ENCODE measurements at regions not wholly inside any gene's neighbourhood (a gene's known extent, or its start where the extent isn't known, plus 50 kb on each side); places are given as distances from the start of the nearest gene placed in this dataset.

DNA sequence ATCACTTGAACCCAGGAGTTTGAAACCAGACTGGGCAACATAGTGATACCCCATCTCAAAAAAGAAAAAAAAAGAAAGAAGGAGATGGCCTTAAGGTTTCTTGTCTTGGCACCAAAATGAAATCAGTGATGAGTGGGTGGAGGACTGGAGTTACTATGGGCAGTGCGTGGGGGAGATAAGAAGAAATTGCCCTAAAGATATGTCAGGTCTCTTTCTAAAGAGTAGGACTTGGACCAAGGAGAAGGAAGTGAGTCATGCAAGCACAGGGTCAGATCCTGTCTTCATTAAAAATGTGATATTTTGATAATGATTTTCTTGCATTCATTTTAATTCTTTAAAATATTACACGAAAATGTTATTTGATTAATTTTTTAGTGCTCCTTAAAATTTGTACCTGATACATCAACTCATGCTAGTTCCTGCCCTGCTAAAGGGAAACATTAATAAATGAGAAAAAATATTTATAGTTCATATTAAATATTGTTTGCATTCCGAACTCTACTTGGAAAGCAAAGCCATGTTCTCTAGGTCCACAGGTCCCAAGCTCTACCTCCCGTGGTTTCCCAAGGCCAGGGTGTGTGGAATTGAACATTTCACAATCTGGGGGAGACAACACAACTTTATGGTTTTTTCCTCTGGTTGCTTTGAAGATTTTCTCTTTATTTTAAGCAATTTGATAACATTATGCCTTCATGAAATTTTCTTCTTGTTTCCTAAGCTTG lies 62.6 kb upstream of the CTLA4 start:
- H3K27me3 ChIP-seq (ENCODE audit: insufficient read depth, low read length): no peaks in the 10 kb centered on the region
- H4K20me1 ChIP-seq (ENCODE audit: insufficient read depth, low read length): no peaks in the 10 kb centered on the region
- TF ChIP-seq, protein P1, sequence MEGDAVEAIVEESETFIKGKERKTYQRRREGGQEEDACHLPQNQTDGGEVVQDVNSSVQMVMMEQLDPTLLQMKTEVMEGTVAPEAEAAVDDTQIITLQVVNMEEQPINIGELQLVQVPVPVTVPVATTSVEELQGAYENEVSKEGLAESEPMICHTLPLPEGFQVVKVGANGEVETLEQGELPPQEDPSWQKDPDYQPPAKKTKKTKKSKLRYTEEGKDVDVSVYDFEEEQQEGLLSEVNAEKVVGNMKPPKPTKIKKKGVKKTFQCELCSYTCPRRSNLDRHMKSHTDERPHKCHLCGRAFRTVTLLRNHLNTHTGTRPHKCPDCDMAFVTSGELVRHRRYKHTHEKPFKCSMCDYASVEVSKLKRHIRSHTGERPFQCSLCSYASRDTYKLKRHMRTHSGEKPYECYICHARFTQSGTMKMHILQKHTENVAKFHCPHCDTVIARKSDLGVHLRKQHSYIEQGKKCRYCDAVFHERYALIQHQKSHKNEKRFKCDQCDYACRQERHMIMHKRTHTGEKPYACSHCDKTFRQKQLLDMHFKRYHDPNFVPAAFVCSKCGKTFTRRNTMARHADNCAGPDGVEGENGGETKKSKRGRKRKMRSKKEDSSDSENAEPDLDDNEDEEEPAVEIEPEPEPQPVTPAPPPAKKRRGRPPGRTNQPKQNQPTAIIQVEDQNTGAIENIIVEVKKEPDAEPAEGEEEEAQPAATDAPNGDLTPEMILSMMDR (IDR thresholded peaks at IDR 0.05; ENCODE audit: insufficient read depth, low read depth, low read length): no peak
- TF ChIP-seq EZH2 (IDR thresholded peaks at IDR 0.05; ENCODE audit: insufficient read depth, low read length): no peak
- no peaks in the 10 kb centered on the region for H3K36me3 ChIP-seq (ENCODE audit: insufficient read depth, low read length)
- Mint-ChIP-seq H3K4me1 (ENCODE audit: low read depth, unreplicated experiment) (peaks cover 62% of the 10 kb centered on the region), H3K36me3 (ENCODE audit: low read depth, unreplicated experiment) (peaks cover under 1% of the 10 kb centered on the region), H3K9me3 (ENCODE audit: unreplicated experiment) (peaks cover 6% of the 10 kb centered on the region), H3K27me3 (ENCODE audit: low read depth, unreplicated experiment) (no peaks in the 10 kb centered on the region), H3K27ac (ENCODE audit: unreplicated experiment) (peak overlapping the region; percentile 99), H3K4me3 (ENCODE audit: unreplicated experiment) (peak overlapping the region; percentile 24)
- H2AFZ ChIP-seq (ENCODE audit: low read depth, low read length): no peak overlapping the region
- H3K9ac ChIP-seq (ENCODE audit: low read length): peak overlapping the region; percentile 83
- H3K4me3 ChIP-seq (ENCODE audit: insufficient read depth, low read depth, low read length): peak overlapping the region; percentile 13
- FAIRE-seq (no peak), DNase-seq (ENCODE audit: low read depth) (peak; percentile 79)
- peak overlapping the region; percentile 98 for H3K27ac ChIP-seq (ENCODE audit: low read depth, low read length)
- peaks cover 61% of the 10 kb centered on the region for H3K4me1 ChIP-seq (ENCODE audit: insufficient read depth, low read length)
- peak overlapping the region; percentile 60 for H3K4me2 ChIP-seq (ENCODE audit: low read length)
- no peaks in the 10 kb centered on the region for H3K79me2 ChIP-seq (ENCODE audit: insufficient read depth, low read length)
- H3K9me3 ChIP-seq (ENCODE audit: insufficient read depth, low read depth, low read length): no peaks in the 10 kb centered on the region

DNA sequence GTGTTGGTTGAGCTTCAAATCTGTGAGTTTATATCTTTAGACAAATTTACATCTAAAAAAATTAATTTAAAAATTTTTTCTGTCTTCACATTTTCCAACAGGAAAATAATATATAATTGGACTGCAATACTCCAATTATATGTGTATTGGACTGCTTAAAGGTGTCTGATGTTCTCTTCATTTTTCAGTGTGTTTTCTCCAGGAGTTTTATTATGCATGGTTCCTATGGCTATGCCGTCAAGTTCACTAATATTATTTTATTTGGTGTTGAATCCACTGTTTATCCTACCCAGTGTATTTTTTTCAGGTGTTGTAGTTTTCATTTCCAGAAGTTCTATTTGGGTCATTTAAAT lies 62.1 kb upstream of the CTLA4 start:
- H3K4me3 Mint-ChIP-seq (ENCODE audit: unreplicated experiment): no peak overlapping the region
- no peak for TF ChIP-seq EZH2 (IDR thresholded peaks at IDR 0.05; ENCODE audit: insufficient read depth, low read length)
- TF ChIP-seq, protein P1 (IDR thresholded peaks at IDR 0.05; ENCODE audit: insufficient read depth, low read depth, low read length): no peak
- peak overlapping the region; percentile 64 for H3K27ac Mint-ChIP-seq (ENCODE audit: unreplicated experiment)
- H3K4me3 ChIP-seq (ENCODE audit: insufficient read depth, low read depth, low read length): no peak overlapping the region
- DNase-seq (ENCODE audit: low read depth): no peak
- H3K27ac ChIP-seq (ENCODE audit: low read depth, low read length): peak overlapping the region; percentile 98
- H3K27me3 Mint-ChIP-seq (ENCODE audit: low read depth, unreplicated experiment): no peaks in the 10 kb centered on the region
- H3K9me3 Mint-ChIP-seq (ENCODE audit: unreplicated experiment): peaks cover 6% of the 10 kb centered on the region
- H3K4me1 ChIP-seq (ENCODE audit: insufficient read depth, low read length): peaks cover 64% of the 10 kb centered on the region
- H3K4me1 Mint-ChIP-seq (ENCODE audit: low read depth, unreplicated experiment): peaks cover 66% of the 10 kb centered on the region
- no peaks in the 10 kb centered on the region for H3K36me3 Mint-ChIP-seq (ENCODE audit: low read depth, unreplicated experiment)
- H3K9ac ChIP-seq (ENCODE audit: low read length): no peak overlapping the region
- H3K9me3 ChIP-seq (ENCODE audit: insufficient read depth, low read depth, low read length): no peaks in the 10 kb centered on the region
- H3K36me3 ChIP-seq (ENCODE audit: insufficient read depth, low read length): no peaks in the 10 kb centered on the region
- no peak for FAIRE-seq
- H2AFZ ChIP-seq (ENCODE audit: low read depth, low read length): no peak overlapping the region
- no peaks in the 10 kb centered on the region for H3K79me2 ChIP-seq (ENCODE audit: insufficient read depth, low read length)
- no peaks in the 10 kb centered on the region for H3K27me3 ChIP-seq (ENCODE audit: insufficient read depth, low read length)
- no peak overlapping the region for H3K4me2 ChIP-seq (ENCODE audit: low read length)
- no peaks in the 10 kb centered on the region for H4K20me1 ChIP-seq (ENCODE audit: insufficient read depth, low read length)

DNA sequence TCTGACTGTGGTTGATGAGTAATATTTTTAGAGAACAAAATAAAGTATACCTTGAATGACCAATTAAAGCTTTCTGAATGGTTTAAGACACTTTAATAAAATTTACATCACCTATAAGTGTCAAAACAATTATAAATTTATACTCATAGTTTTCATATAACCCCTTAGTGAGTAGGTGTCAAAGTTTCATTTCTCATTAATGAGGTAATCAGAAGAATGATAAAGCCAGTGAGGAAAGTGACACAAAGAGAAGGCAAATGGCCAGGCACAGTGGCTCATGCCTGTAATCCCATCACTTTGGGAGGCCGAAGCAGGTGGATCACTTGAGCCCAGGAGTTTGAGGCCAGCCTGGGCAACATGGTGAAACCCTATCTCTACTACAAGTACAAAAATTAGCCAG lies 60.8 kb upstream of the CTLA4 start:
- no peak overlapping the region for H3K4me3 ChIP-seq (ENCODE audit: insufficient read depth, low read depth, low read length)
- H3K27ac ChIP-seq (ENCODE audit: low read depth, low read length): peak overlapping the region; percentile 98
- FAIRE-seq: no peak
- no peaks in the 10 kb centered on the region for H3K27me3 Mint-ChIP-seq (ENCODE audit: low read depth, unreplicated experiment)
- H3K4me1 Mint-ChIP-seq (ENCODE audit: low read depth, unreplicated experiment): peaks cover 64% of the 10 kb centered on the region
- H3K79me2 ChIP-seq (ENCODE audit: insufficient read depth, low read length): no peaks in the 10 kb centered on the region
- no peak overlapping the region for H3K4me2 ChIP-seq (ENCODE audit: low read length)
- no peak overlapping the region for H3K4me3 Mint-ChIP-seq (ENCODE audit: unreplicated experiment)
- no peaks in the 10 kb centered on the region for H3K36me3 ChIP-seq (ENCODE audit: insufficient read depth, low read length)
- peak overlapping the region; percentile 87 for H3K27ac Mint-ChIP-seq (ENCODE audit: unreplicated experiment)
- no peaks in the 10 kb centered on the region for H4K20me1 ChIP-seq (ENCODE audit: insufficient read depth, low read length)
- no peaks in the 10 kb centered on the region for H3K36me3 Mint-ChIP-seq (ENCODE audit: low read depth, unreplicated experiment)
- no peak for TF ChIP-seq EZH2 (IDR thresholded peaks at IDR 0.05; ENCODE audit: insufficient read depth, low read length)
- TF ChIP-seq, protein P1 (IDR thresholded peaks at IDR 0.05; ENCODE audit: insufficient read depth, low read depth, low read length): no peak
- no peak for DNase-seq (ENCODE audit: low read depth)
- peaks cover 71% of the 10 kb centered on the region for H3K4me1 ChIP-seq (ENCODE audit: insufficient read depth, low read length)
- no peaks in the 10 kb centered on the region for H3K27me3 ChIP-seq (ENCODE audit: insufficient read depth, low read length)
- H3K9ac ChIP-seq (ENCODE audit: low read length): peak overlapping the region; percentile 80
- no peaks in the 10 kb centered on the region for H3K9me3 ChIP-seq (ENCODE audit: insufficient read depth, low read depth, low read length)
- H3K9me3 Mint-ChIP-seq (ENCODE audit: unreplicated experiment): peaks cover 1% of the 10 kb centered on the region
- no peak overlapping the region for H2AFZ ChIP-seq (ENCODE audit: low read depth, low read length)

All from astrocyte (in vitro differentiated cells and primary cell).